Upper lobe of left lung (tissue), 6 donors: ENCODE measurements at regions not wholly inside any gene's neighbourhood (a gene's known extent, or its start where the extent isn't known, plus 50 kb on each side); places are given as distances from the start of the nearest gene placed in this dataset.

ENCODE experiments used
- ATAC-seq, 2 donors: fragments of 200-7000 bp; cut with Tn5 transposase; one replicate each; pipeline ENCODE4 v1.9.1; 2022; ENCODE audit warnings: mild to moderate bottlenecking in 2 of 2, moderate library complexity in 2 of 2; ENCODE audit not compliant: low FRiP score in 2 of 2
- DNase-seq, 2 donors: peaks; one replicate each; pipeline ENCODE4 v3.0.0-alpha.2; 2019 to 2020
- H3K27ac ChIP-seq, 4 donors: fragments of 200-600 bp; sonication (generic); one replicate each; pipeline ENCODE4 v1.5.1; 2016 to 2019
- H3K27me3 ChIP-seq, 4 donors: fragments of 200-600 bp; sonication (generic); one replicate each; pipeline ENCODE4 v1.5.1; 2017 to 2019
- H3K36me3 ChIP-seq, 4 donors: fragments of 200-600 bp; sonication (generic); one replicate each; pipeline ENCODE4 v1.5.1; 2016 to 2019
- H3K4me1 ChIP-seq, 4 donors: fragments of 200-600 bp; sonication (generic); one replicate each; pipeline ENCODE4 v1.5.1; 2018 to 2019
- H3K4me3 ChIP-seq, 4 donors: fragments of 200-600 bp; sonication (generic); one replicate each; pipeline ENCODE4 v1.5.1; 2017 to 2019; ENCODE audit warnings: mild to moderate bottlenecking in 2 of 4, moderate library complexity in 1 of 4
- H3K9me3 ChIP-seq, 4 donors: fragments of 200-600 bp; sonication (generic); one replicate each; pipeline ENCODE4 v1.5.1; 2018 to 2019
- EP300 ChIP-seq, 4 donors: sonication (generic); formaldehyde crosslinking; IDR thresholded peaks; one replicate each; pipeline ENCODE4 v1.5.1; 2017; ENCODE audit warnings: antibody characterized with exemption in 4 of 4, control low read depth in 2 of 4
- POLR2A ChIP-seq, 4 donors: fragments of 450-650 bp; IDR thresholded peaks; one replicate each; pipeline ENCODE4 v1.5.1; 2016 to 2017; ENCODE audit warnings: antibody characterized with exemption in 4 of 4, mild to moderate bottlenecking in 2 of 4
- POLR2AphosphoS5 ChIP-seq, 2 donors: sonication (generic); formaldehyde crosslinking; IDR thresholded peaks; one replicate each; pipeline ENCODE4 v1.5.1; 2017; ENCODE audit warnings: antibody characterized with exemption in 2 of 2
- WGBS, 2 donors: methylation state at CpG; one replicate each; pipeline ENCODE4 v1.1.5; 2017 to 2018; 5-methylcytosine and 5-hydroxymethylcytosine counted together
- TF ChIP-seq, protein P1 (sequence below), 6 experiments: fragments of 450-650 bp in 4 of 6; fragments of 200-600 bp in 2 of 6; sonication (generic) in 2 of 6; IDR thresholded peaks; one replicate each; pipeline ENCODE4 v1.5.1; 2016 to 2019; ENCODE audit warnings: antibody characterized with exemption in 6 of 6
- donor health status: DM: no; HTN: no; CAD: no; lungs with moderate emphysema.
- donor health status: DM: no; HTN: yes; CAD: no; lungs with severe emphysema.

DNA sequence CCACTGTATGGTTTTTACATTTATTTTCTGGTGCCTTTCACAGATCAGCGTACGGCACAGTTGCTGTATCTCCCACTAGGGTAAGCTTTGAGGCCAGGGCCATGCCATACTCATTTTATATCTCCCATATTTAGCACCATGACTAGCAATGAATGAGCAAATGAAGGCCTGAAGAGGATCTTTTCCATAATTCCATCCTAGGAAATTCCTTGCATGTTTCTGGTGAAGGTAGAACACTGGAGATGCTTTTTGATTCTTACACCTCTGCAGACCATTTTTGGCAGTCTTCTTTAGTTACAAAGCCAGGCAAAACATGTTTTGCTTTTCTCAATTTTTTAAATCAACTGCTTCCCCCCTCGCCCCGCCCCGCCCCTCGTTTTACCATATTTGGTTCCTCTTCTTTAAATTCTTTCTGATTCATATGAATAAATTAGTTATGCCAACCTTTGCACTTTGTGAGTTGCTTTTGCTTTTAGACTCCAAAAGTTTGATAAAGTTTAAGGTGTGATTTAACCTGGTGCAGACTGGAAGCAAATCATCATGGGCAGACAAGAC is 78.9 kb upstream of the AK4 start:
- peak in 1 of 2 donors; percentile 2 for DNase-seq
- Histone ChIP-seq H3K27ac (peak overlapping the region; percentile 98 to 100 (median 99)), H3K9me3 (no peaks in the 10 kb centered on the region), H3K36me3 (no peaks in the 10 kb centered on the region), H3K27me3 (no peaks in the 10 kb centered on the region), H3K4me3 (peak overlapping the region in 3 of 4 donors; percentile 65 to 86 (median 69)), H3K4me1 (peaks cover 17 to 39% (median 29%) of the 10 kb centered on the region in 4 donors)
- WGBS, 2 donors: 60 to 61% methylated on average over 6 of the region's 6 CpGs
- TF ChIP-seq EP300 (IDR thresholded peaks at IDR 0.05): no peak
- no peak for TF ChIP-seq POLR2AphosphoS5 (IDR thresholded peaks at IDR 0.05)
- no peak for ATAC-seq

DNA sequence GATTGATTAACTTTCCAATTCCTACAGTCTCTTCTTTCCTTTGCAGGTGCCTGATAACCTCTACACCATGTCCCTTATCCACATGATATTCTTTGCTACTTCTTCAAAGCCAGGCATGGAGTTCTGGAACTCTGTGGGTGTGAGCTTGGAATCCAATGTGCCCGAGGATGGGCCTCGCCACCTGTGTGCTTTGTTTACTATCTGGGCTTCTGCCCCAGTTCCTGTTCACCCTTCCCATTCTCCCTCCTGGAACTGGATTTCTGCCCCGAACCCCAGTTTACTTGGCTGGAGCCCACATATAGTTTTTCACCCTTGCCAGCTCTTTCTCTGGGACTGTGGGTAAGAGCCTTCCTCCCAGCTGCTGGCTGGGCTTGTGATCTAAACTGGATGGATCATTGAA is 75.2 kb upstream of the AK4 start:
- Histone ChIP-seq H3K27me3 (no peaks in the 10 kb centered on the region), H3K9me3 (no peaks in the 10 kb centered on the region), H3K36me3 (no peaks in the 10 kb centered on the region), H3K27ac (no peak overlapping the region), H3K4me3 (no peak overlapping the region), H3K4me1 (peaks cover 9 to 24% (median 14%) of the 10 kb centered on the region in 4 donors)
- no peak for ATAC-seq
- 50 to 66% methylated on average over 3 of the region's 3 CpGs for WGBS, 2 donors
- no peak for DNase-seq
- TF ChIP-seq EP300 (IDR thresholded peaks at IDR 0.05): no peak
- no peak for TF ChIP-seq POLR2AphosphoS5 (IDR thresholded peaks at IDR 0.05)
- TF ChIP-seq, protein P1, sequence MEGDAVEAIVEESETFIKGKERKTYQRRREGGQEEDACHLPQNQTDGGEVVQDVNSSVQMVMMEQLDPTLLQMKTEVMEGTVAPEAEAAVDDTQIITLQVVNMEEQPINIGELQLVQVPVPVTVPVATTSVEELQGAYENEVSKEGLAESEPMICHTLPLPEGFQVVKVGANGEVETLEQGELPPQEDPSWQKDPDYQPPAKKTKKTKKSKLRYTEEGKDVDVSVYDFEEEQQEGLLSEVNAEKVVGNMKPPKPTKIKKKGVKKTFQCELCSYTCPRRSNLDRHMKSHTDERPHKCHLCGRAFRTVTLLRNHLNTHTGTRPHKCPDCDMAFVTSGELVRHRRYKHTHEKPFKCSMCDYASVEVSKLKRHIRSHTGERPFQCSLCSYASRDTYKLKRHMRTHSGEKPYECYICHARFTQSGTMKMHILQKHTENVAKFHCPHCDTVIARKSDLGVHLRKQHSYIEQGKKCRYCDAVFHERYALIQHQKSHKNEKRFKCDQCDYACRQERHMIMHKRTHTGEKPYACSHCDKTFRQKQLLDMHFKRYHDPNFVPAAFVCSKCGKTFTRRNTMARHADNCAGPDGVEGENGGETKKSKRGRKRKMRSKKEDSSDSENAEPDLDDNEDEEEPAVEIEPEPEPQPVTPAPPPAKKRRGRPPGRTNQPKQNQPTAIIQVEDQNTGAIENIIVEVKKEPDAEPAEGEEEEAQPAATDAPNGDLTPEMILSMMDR (IDR thresholded peaks at IDR 0.05): no peak
- TF ChIP-seq POLR2A (IDR thresholded peaks at IDR 0.05): no peak

DNA sequence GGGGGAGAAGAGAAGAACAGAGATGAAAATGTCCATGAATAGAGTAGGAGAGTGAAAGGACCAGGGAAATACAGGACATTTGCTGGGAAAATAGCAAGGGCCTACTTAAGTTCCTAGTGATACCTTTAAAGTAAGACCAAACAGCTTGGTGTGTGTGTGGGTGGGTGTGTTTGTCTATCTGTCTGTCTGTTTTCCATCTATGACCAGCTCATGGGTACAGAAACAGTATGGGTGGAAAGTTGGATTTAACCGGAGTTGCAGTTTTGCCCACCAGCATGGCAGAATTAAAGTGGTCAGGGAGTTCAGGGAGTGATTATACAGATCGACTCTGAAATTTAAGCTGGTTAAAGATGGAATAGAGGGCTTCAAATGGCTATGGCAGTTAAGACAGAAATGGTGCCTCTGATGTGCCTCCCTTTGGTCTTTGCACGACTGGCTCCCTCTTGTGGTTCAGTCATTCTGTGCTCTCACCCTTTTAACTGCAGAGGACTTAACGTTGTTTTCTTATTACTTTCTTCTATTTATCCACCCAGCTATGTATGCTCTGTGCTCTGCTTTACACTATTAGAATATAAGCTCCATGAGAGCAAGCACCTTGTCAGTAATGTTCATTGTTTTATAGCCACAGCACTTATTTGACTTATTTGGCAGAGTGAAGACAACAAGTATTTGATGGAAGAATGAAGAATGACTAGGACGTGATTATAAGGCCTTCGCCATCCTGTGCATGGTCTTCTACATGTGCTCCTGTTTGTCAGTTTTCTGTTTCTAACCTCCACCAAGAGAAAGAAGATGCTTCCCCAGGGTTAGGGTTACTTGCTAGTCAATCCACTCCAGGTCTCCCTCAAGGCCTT is 72.7 kb upstream of the AK4 start:
- DNase-seq (peak in 1 of 2 donors; percentile 66), ATAC-seq (peak; percentile 79 to 90)
- Histone ChIP-seq H3K4me3 (no peak overlapping the region), H3K36me3 (no peaks in the 10 kb centered on the region), H3K27ac (no peak overlapping the region), H3K9me3 (no peaks in the 10 kb centered on the region), H3K27me3 (no peaks in the 10 kb centered on the region), H3K4me1 (peaks cover 0 to 16% (median 6%) of the 10 kb centered on the region in 4 donors)
- no peak for TF ChIP-seq EP300 (IDR thresholded peaks at IDR 0.05)
- TF ChIP-seq POLR2AphosphoS5 (IDR thresholded peaks at IDR 0.05): no peak
- TF ChIP-seq, protein P1 (IDR thresholded peaks at IDR 0.05): peak; percentile 57 to 80 (median 68)
- no peak for TF ChIP-seq POLR2A (IDR thresholded peaks at IDR 0.05)
- WGBS, 2 donors: 50 to 60% methylated on average over 6 of the region's 6 CpGs

DNA sequence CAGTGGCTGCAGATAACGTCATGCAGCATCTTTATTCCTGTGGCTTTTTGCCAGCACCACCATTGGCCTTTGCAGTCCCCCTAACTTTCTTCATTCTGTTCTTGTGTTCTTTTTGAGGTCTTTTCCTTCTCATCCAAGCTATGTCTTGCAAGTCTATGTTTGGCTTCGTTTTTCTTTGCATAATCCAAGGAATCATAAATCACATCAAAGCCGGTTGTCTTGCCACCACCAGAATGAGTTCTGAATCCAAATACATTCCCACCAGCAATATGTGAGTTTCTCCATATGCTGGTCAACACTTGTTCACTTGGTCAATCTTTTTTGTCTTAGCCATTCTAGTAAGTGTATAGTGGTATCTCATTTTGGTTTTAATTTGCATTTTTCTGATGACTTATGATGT is 70.6 kb upstream of the AK4 start:
- WGBS, 2 donors: 54 to 57% methylated on average over 3 of the region's 3 CpGs
- Histone ChIP-seq H3K27me3 (no peaks in the 10 kb centered on the region), H3K36me3 (no peaks in the 10 kb centered on the region), H3K4me1 (peaks cover 0 to 9% (median under 1%) of the 10 kb centered on the region in 4 donors), H3K4me3 (no peak overlapping the region), H3K9me3 (no peaks in the 10 kb centered on the region), H3K27ac (no peak overlapping the region)
- ATAC-seq: no peak
- no peak for DNase-seq
- no peak for TF ChIP-seq POLR2A (IDR thresholded peaks at IDR 0.05)
- no peak for TF ChIP-seq POLR2AphosphoS5 (IDR thresholded peaks at IDR 0.05)
- TF ChIP-seq EP300 (IDR thresholded peaks at IDR 0.05): no peak
- TF ChIP-seq, protein P1 (IDR thresholded peaks at IDR 0.05): no peak

DNA sequence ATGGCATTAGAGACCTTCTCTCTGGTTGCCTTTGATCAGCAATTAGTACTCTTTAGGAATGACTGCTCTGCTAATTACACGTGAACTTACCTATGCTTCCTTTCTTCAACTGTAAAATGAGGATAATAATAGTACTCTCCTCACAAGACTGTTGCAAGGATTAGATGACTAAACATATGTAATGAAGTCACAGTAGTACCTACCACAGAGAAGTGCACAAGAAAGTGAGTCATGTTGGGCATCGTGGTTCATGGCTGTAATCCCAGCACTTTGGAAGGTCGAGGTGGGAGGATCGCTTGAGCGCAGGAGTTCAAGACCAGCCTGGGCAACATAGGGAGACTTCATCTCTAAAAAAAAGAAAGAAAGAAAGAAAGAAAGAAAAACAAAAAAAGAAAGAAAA is 68.1 kb upstream of the AK4 start:
- H3K4me3 ChIP-seq: no peak overlapping the region
- 79 to 86% methylated on average over 5 of the region's 5 CpGs for WGBS, 2 donors

More for the DNA sequence above, 68.1 kb upstream of the AK4 start:
- Histone ChIP-seq H3K9me3 (no peaks in the 10 kb centered on the region), H3K36me3 (no peaks in the 10 kb centered on the region), H3K27me3 (no peaks in the 10 kb centered on the region), H3K27ac (no peak overlapping the region), H3K4me1 (peaks cover 0 to 2% (median 0%) of the 10 kb centered on the region in 4 donors)
- ATAC-seq (no peak), DNase-seq (no peak)
- no peak for TF ChIP-seq POLR2AphosphoS5 (IDR thresholded peaks at IDR 0.05)
- no peak for TF ChIP-seq POLR2A (IDR thresholded peaks at IDR 0.05)
- TF ChIP-seq, protein P1 (IDR thresholded peaks at IDR 0.05): no peak
- TF ChIP-seq EP300 (IDR thresholded peaks at IDR 0.05): no peak
